ENCODE measurements at regions not wholly inside any gene's neighbourhood (a gene's known extent, or its start where the extent isn't known, plus 50 kb on each side); places are given as distances from the start of the nearest gene placed in this dataset.

DNA sequence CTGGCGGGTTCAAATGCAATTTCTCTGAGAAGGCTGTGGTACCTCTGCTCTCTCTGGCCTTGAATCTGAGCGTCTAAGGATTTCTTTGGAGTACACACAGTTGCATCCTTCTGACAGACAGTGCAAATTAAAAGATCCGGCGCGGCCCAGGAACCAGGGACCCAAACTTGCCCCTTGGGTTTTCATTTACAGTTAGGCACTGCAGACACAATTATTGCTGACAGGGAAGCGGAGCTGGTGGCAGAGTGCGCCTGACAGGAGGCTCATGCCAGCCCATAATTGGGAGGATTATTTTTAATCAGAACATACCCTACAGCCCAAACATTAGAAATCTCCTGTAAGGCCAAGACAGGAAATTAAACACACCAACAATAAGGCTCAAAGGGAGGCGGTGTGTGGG, 1023.4 kb upstream of the RBFOX1 start:
- H3K27ac ChIP-seq: no peak overlapping the region
- no peaks in the 10 kb centered on the region for H3K9me3 ChIP-seq (ENCODE audit: low read depth, low read length)
- H3K36me3 ChIP-seq (ENCODE audit: insufficient read depth, low read length): no peaks in the 10 kb centered on the region
- no peak overlapping the region for H3K4me3 ChIP-seq
- H3K9ac ChIP-seq (ENCODE audit: insufficient read length): no peak overlapping the region
- DNase-seq (ENCODE audit: low read depth, low spot score): no peak
- no peak for TF ChIP-seq EZH2 (IDR thresholded peaks at IDR 0.05)
- no peak for TF ChIP-seq POLR2AphosphoS5 (IDR thresholded peaks at IDR 0.05; ENCODE audit: borderline replicate concordance, low read depth, low read length)
- no peak for TF ChIP-seq FOXP2 (optimal IDR thresholded peaks at IDR 0.05; ENCODE audit: control extremely low read depth, extremely low read length, insufficient read depth)

DNA sequence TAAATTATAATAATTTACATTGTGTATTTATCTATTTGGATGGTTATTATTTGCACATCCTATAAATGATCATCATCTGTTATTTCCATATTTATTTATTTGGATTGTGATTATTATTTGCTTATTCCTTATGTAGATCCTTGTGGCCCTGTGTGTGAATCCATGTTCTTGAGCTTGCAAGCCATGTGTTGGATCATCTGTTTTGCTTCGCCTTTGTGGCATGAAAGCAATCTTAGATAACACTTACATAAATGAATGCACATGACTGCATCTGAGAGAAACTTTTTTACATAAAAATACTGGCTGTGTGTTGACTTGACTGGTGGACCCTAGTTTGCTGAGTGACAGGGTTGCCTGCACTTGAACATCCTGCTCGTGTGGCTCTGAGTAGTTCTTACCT, 1024.5 kb upstream of the RBFOX1 start:
- H3K27ac ChIP-seq: no peak overlapping the region
- H3K36me3 ChIP-seq (ENCODE audit: insufficient read depth, low read length): no peaks in the 10 kb centered on the region
- no peak overlapping the region for H3K4me3 ChIP-seq
- H3K9me3 ChIP-seq (ENCODE audit: low read depth, low read length): no peaks in the 10 kb centered on the region
- DNase-seq (ENCODE audit: low read depth, low spot score): no peak
- H3K9ac ChIP-seq (ENCODE audit: insufficient read length): no peak overlapping the region
- TF ChIP-seq POLR2AphosphoS5 (IDR thresholded peaks at IDR 0.05; ENCODE audit: borderline replicate concordance, low read depth, low read length): no peak

DNA sequence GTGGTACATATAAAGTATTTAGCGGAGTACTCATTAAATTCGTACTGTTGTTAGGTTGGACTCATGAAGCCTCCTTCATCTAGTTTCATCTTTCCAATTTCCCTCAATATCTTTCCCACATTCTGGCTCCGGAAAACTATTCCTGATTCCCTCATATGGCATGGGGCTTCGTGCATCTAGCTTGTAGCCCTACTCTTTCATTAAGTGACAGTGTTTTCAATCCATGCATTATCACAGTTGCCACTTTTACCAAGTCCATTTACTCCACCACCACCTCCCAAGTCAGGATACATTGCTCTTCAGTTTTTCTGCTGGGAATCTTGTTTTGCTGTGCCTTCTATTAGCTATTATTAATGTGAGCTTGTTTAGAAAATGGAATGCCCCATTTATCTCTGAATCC, 1032.1 kb upstream of the RBFOX1 start:
- H3K9ac ChIP-seq (ENCODE audit: insufficient read length): no peak overlapping the region
- no peaks in the 10 kb centered on the region for H3K9me3 ChIP-seq (ENCODE audit: low read depth, low read length)
- no peak overlapping the region for H3K4me3 ChIP-seq
- H3K27ac ChIP-seq: no peak overlapping the region
- no peak for DNase-seq (ENCODE audit: low read depth, low spot score)
- no peaks in the 10 kb centered on the region for H3K36me3 ChIP-seq (ENCODE audit: insufficient read depth, low read length)
- TF ChIP-seq POLR2AphosphoS5 (IDR thresholded peaks at IDR 0.05; ENCODE audit: borderline replicate concordance, low read depth, low read length) (no peak), FOXP2 (optimal IDR thresholded peaks at IDR 0.05; ENCODE audit: control extremely low read depth, extremely low read length, insufficient read depth) (no peak), EZH2 (IDR thresholded peaks at IDR 0.05) (no peak)

DNA sequence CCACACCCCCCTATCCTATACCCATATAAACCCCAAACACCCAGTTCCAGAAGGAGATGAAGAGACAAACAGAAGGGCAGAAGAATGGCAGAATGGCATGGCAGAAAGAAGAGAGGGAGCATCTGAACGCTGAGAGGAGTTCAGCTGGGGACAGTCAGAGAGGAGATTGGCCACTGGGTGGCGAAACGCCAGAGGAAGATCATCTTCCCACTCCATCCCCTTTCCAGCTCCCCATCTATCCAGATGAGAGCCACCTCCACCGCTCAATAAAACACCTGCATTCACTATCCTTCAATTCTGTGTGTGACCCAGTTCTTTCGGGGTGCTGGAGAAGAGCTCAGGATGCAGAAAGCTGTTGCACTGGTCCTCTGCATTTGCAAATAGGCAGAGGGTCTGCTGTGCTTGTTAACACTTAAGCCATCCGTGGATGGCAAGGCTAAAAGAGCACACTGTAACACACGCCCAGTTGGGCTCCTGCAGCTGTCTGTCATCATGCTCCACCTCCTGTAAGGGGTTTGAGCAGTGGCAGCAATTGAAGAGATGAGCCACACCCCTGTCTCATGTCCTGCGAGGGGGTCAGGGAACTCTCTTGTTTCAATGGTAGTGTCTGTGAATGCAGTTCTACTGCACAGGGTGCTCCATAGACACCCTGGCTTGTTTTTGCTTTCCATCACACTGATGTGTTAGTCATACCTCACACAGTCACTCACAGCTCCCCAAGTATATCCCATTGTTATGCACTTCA, 1034.8 kb upstream of the RBFOX1 start:
- no peak overlapping the region for H3K4me3 ChIP-seq
- no peak overlapping the region for H3K27ac ChIP-seq
- no peaks in the 10 kb centered on the region for H3K9me3 ChIP-seq (ENCODE audit: low read depth, low read length)
- TF ChIP-seq EZH2 (IDR thresholded peaks at IDR 0.05): no peak
- TF ChIP-seq POLR2AphosphoS5 (IDR thresholded peaks at IDR 0.05; ENCODE audit: borderline replicate concordance, low read depth, low read length): no peak
- TF ChIP-seq FOXP2 (optimal IDR thresholded peaks at IDR 0.05; ENCODE audit: control extremely low read depth, extremely low read length, insufficient read depth): no peak
- no peak for DNase-seq (ENCODE audit: low read depth, low spot score)
- no peaks in the 10 kb centered on the region for H3K36me3 ChIP-seq (ENCODE audit: insufficient read depth, low read length)
- H3K9ac ChIP-seq (ENCODE audit: insufficient read length): no peak overlapping the region

DNA sequence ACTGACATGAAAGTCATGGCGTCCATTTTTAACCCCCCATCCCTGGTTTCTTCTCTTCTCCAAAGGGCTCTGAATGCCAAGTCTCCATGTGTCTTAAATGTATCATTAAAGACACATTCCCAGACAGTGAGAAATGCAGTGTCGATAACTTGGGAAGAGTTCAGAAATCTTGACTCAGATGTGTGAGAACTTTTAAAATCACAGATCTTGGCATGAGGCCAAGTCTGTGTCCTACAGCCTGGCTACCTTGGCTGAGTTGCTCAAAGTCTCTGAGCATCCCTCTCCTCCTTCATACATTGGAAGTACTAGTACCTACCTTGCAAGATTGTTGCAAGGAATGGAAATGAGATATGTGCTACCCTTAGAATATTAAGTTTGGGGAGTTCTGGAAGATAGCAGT, 1046.5 kb upstream of the RBFOX1 start:
- H3K27ac ChIP-seq: no peak overlapping the region
- H3K9ac ChIP-seq (ENCODE audit: insufficient read length): no peak overlapping the region
- H3K36me3 ChIP-seq (ENCODE audit: insufficient read depth, low read length): no peaks in the 10 kb centered on the region
- DNase-seq (ENCODE audit: low read depth, low spot score): no peak
- H3K4me3 ChIP-seq: no peak overlapping the region
- H3K9me3 ChIP-seq (ENCODE audit: low read depth, low read length): no peaks in the 10 kb centered on the region
- TF ChIP-seq EZH2 (IDR thresholded peaks at IDR 0.05) (no peak), POLR2AphosphoS5 (IDR thresholded peaks at IDR 0.05; ENCODE audit: borderline replicate concordance, low read depth, low read length) (no peak), FOXP2 (optimal IDR thresholded peaks at IDR 0.05; ENCODE audit: control extremely low read depth, extremely low read length, insufficient read depth) (no peak)

DNA sequence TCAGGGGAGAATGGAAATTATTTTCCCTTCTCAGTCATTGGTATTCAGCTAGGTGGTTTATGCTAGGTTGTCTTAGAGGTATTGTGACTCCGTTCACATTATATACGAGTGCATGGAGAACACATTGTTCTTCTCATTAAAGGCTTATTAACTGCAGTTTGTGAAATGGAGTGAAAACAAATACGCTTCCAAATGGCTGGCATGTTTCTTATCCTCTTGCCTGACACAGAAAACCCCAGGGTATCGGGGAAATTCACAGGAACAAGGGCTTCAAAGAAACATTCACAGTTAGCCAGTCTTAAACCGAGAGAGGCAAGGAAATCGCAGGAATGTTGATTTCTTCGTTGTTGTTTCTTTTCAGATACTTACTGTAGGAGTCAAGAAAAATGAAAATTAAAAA, 1047.9 kb upstream of the RBFOX1 start:
- no peak overlapping the region for H3K27ac ChIP-seq
- TF ChIP-seq EZH2 (IDR thresholded peaks at IDR 0.05) (no peak), POLR2AphosphoS5 (IDR thresholded peaks at IDR 0.05; ENCODE audit: borderline replicate concordance, low read depth, low read length) (no peak), FOXP2 (optimal IDR thresholded peaks at IDR 0.05; ENCODE audit: control extremely low read depth, extremely low read length, insufficient read depth) (no peak)
- H3K9me3 ChIP-seq (ENCODE audit: low read depth, low read length): no peaks in the 10 kb centered on the region
- no peak for DNase-seq (ENCODE audit: low read depth, low spot score)
- no peak overlapping the region for H3K9ac ChIP-seq (ENCODE audit: insufficient read length)
- H3K36me3 ChIP-seq (ENCODE audit: insufficient read depth, low read length): no peaks in the 10 kb centered on the region
- H3K4me3 ChIP-seq: no peak overlapping the region

DNA sequence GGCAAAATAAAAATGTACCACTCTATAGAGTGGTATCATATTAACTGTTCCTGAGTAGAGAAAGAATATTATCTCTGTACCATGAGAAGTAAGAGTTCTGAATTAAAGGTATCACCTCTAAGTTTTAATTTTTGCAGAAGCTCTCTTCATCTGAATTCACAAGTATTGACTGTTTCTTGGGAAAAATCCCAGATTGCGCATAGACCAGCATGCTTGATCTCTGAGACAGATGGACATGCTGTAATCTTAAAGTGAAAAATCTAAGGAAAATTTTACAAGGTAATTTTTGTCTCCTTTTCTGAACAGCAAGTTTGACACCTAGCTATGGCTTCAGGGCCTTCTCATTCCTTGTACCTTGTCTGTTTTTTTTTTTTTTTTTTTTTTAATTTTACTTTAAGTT, 1050.7 kb upstream of the RBFOX1 start:
- H3K4me3 ChIP-seq: no peak overlapping the region
- no peak for TF ChIP-seq EZH2 (IDR thresholded peaks at IDR 0.05)
- no peak for TF ChIP-seq FOXP2 (optimal IDR thresholded peaks at IDR 0.05; ENCODE audit: control extremely low read depth, extremely low read length, insufficient read depth)
- TF ChIP-seq POLR2AphosphoS5 (IDR thresholded peaks at IDR 0.05; ENCODE audit: borderline replicate concordance, low read depth, low read length): no peak
- no peaks in the 10 kb centered on the region for H3K9me3 ChIP-seq (ENCODE audit: low read depth, low read length)
- no peaks in the 10 kb centered on the region for H3K36me3 ChIP-seq (ENCODE audit: insufficient read depth, low read length)
- DNase-seq (ENCODE audit: low read depth, low spot score): no peak
- no peak overlapping the region for H3K27ac ChIP-seq
- H3K9ac ChIP-seq (ENCODE audit: insufficient read length): no peak overlapping the region

DNA sequence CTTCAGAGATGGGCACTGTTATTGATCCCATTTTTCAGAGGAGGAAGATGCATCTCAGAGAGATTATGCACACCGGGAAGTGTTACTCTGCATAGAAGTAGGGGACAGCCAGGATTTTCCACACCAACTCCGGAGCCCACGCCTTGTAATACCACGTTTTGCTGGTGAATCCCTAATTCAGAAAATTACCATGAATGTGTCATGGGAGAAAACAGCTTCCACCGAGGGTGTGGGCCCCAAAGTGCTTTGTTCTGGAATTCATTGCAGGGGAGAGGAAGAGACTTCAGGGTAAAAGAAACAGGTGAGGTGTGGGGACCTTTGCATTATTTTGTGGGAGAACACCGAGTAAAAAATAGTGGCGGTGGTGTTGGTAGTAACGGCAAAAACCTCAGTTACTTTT, 1051.4 kb upstream of the RBFOX1 start:
- Histone ChIP-seq H3K9ac (ENCODE audit: insufficient read length) (no peak overlapping the region), H3K36me3 (ENCODE audit: insufficient read depth, low read length) (no peaks in the 10 kb centered on the region), H3K27ac (no peak overlapping the region), H3K9me3 (ENCODE audit: low read depth, low read length) (no peaks in the 10 kb centered on the region), H3K4me3 (no peak overlapping the region)
- TF ChIP-seq FOXP2 (optimal IDR thresholded peaks at IDR 0.05; ENCODE audit: control extremely low read depth, extremely low read length, insufficient read depth) (no peak), POLR2AphosphoS5 (IDR thresholded peaks at IDR 0.05; ENCODE audit: borderline replicate concordance, low read depth, low read length) (no peak), EZH2 (IDR thresholded peaks at IDR 0.05) (no peak)
- no peak for DNase-seq (ENCODE audit: low read depth, low spot score)

DNA sequence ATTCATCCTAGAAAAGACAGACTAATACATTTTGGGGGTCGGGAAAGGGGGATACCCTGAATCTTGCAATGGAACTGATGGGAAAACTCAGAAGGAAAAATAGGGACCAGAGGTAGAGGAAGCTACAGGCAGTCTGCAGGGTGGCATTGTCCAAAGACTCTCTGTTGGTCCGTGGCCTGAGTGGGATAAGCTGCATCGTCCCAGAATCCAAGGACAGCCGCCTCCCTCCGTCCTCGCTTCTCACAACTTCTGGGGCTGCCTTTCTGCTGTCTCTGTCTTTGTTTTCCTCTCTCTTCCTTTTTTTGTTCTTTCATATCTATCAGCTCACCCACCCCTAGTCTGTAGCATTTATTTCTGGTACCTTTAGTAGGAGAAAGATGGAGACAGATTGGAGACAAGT, 1052.6 kb upstream of the RBFOX1 start:
- Histone ChIP-seq H3K36me3 (ENCODE audit: insufficient read depth, low read length) (no peaks in the 10 kb centered on the region), H3K9ac (ENCODE audit: insufficient read length) (no peak overlapping the region), H3K27ac (no peak overlapping the region), H3K4me3 (no peak overlapping the region), H3K9me3 (ENCODE audit: low read depth, low read length) (no peaks in the 10 kb centered on the region)
- no peak for TF ChIP-seq POLR2AphosphoS5 (IDR thresholded peaks at IDR 0.05; ENCODE audit: borderline replicate concordance, low read depth, low read length)
- TF ChIP-seq FOXP2 (optimal IDR thresholded peaks at IDR 0.05; ENCODE audit: control extremely low read depth, extremely low read length, insufficient read depth): no peak
- no peak for TF ChIP-seq EZH2 (IDR thresholded peaks at IDR 0.05)
- DNase-seq (ENCODE audit: low read depth, low spot score): no peak

All from SK-N-MC (cell line).